ENCODE measurements at regions not wholly inside any gene's neighbourhood (a gene's known extent, or its start where the extent isn't known, plus 50 kb on each side); places are given as distances from the start of the nearest gene placed in this dataset.

GRCh38 chr5:101515721-101516120 lies 612.6 kb upstream of the ST8SIA4 start:
- Histone ChIP-seq H3K27ac (replicated peaks; ENCODE audit: low read length) (no peak overlapping the region), H3K4me2 (ENCODE audit: insufficient read depth, low read length, poor library complexity, severe bottlenecking) (no peak overlapping the region), H2AFZ (ENCODE audit: low read length) (no peak overlapping the region)

GRCh38 chr5:101505891-101506570 lies 602.9 kb upstream of the ST8SIA4 start:
- H3K23ac ChIP-seq (ENCODE audit: low read depth, low read length, poor library complexity) = no peak overlapping the region
- no peak overlapping the region for H3K4me3 ChIP-seq (ENCODE audit: low read length in 2 of 2)
- H3K79me1 ChIP-seq (ENCODE audit: low read depth, low read length) = no peaks in the 10 kb centered on the region
- peaks cover 0 to 10% of the 10 kb centered on the region in 2 donors for H3K9me3 ChIP-seq (replicated peaks in 1 of 2; ENCODE audit: control insufficient read depth in 2 of 2, insufficient read depth in 1 of 2, low read depth in 1 of 2, low read length in 2 of 2)
- H2BK15ac ChIP-seq (ENCODE audit: low read length) = no peak overlapping the region
- no peak for DNase-seq (ENCODE audit: low spot score)
- no peak overlapping the region for H4K8ac ChIP-seq (ENCODE audit: low read depth, low read length)
- no peak overlapping the region for H3K4me2 ChIP-seq (ENCODE audit: insufficient read depth, low read length, poor library complexity, severe bottlenecking)
- no peaks in the 10 kb centered on the region for H3K27me3 ChIP-seq (ENCODE audit: control insufficient read depth in 3 of 3, insufficient read depth in 3 of 3, low read depth in 1 of 3, low read length in 3 of 3)
- no peaks in the 10 kb centered on the region for H3K36me3 ChIP-seq (replicated peaks in 1 of 2; ENCODE audit: control insufficient read depth in 2 of 2, insufficient read depth in 2 of 2, low read length in 2 of 2)
- H4K91ac ChIP-seq (ENCODE audit: low read depth, low read length, poor library complexity) = no peak overlapping the region
- no peak overlapping the region for H2BK5ac ChIP-seq (ENCODE audit: low read length)
- no peak overlapping the region for H2AK5ac ChIP-seq (ENCODE audit: low read depth, low read length)
- no peaks in the 10 kb centered on the region for H3K4me1 ChIP-seq (ENCODE audit: control insufficient read depth in 2 of 2, insufficient read depth in 1 of 2, low read depth in 1 of 2, low read length in 2 of 2)
- no peak overlapping the region for H2AFZ ChIP-seq (ENCODE audit: low read length)
- whole genome bisulfite sequencing, 2 donors (ENCODE audit: extremely low coverage in 2 of 2, insufficient read length in 2 of 2, insufficient replicate concordance in 1 of 2) = no CpG with 5 or more reads among the region's 25 CpGs
- no peak overlapping the region for H3K4ac ChIP-seq (ENCODE audit: low read length)
- no peak overlapping the region for H2BK120ac ChIP-seq (ENCODE audit: low read depth, low read length)
- no peak overlapping the region for H2BK12ac ChIP-seq (ENCODE audit: low read length)
- no peak overlapping the region for H3K27ac ChIP-seq (replicated peaks; ENCODE audit: low read length)
- H3K18ac ChIP-seq (ENCODE audit: low read length) = no peak overlapping the region
- H3K9ac ChIP-seq (ENCODE audit: low read depth, low read length, poor library complexity) = no peak overlapping the region
- H3K14ac ChIP-seq (ENCODE audit: low read length) = no peak overlapping the region

More at GRCh38 chr5:101515721-101516120, 612.6 kb upstream of the ST8SIA4 start:
- Histone ChIP-seq H2BK5ac (ENCODE audit: low read length) (no peak overlapping the region), H3K4me3 (ENCODE audit: low read length in 2 of 2) (no peak overlapping the region), H3K36me3 (replicated peaks in 1 of 2; ENCODE audit: control insufficient read depth in 2 of 2, insufficient read depth in 2 of 2, low read length in 2 of 2) (no peaks in the 10 kb centered on the region), H3K18ac (ENCODE audit: low read length) (no peak overlapping the region), H3K79me1 (ENCODE audit: low read depth, low read length) (no peaks in the 10 kb centered on the region), H2BK120ac (ENCODE audit: low read depth, low read length) (no peak overlapping the region), H3K9me3 (replicated peaks in 1 of 2; ENCODE audit: control insufficient read depth in 2 of 2, insufficient read depth in 1 of 2, low read depth in 1 of 2, low read length in 2 of 2) (peaks cover 0 to 4% of the 10 kb centered on the region in 2 donors), H2BK12ac (ENCODE audit: low read length) (no peak overlapping the region), H3K14ac (ENCODE audit: low read length) (no peak overlapping the region), H2BK15ac (ENCODE audit: low read length) (no peak overlapping the region), H3K23ac (ENCODE audit: low read depth, low read length, poor library complexity) (no peak overlapping the region), H3K9ac (ENCODE audit: low read depth, low read length, poor library complexity) (no peak overlapping the region), H3K4me1 (ENCODE audit: control insufficient read depth in 2 of 2, insufficient read depth in 1 of 2, low read depth in 1 of 2, low read length in 2 of 2) (no peaks in the 10 kb centered on the region), H3K27me3 (ENCODE audit: control insufficient read depth in 3 of 3, insufficient read depth in 3 of 3, low read depth in 1 of 3, low read length in 3 of 3) (no peaks in the 10 kb centered on the region), H3K4ac (ENCODE audit: low read length) (no peak overlapping the region), H4K8ac (ENCODE audit: low read depth, low read length) (no peak overlapping the region), H4K91ac (ENCODE audit: low read depth, low read length, poor library complexity) (no peak overlapping the region), H2AK5ac (ENCODE audit: low read depth, low read length) (no peak overlapping the region)
- DNase-seq (ENCODE audit: low spot score) = no peak
- no CpG with 5 or more reads among the region's 2 CpGs for WGBS, 2 donors (ENCODE audit: extremely low coverage in 2 of 2, insufficient read length in 2 of 2, insufficient replicate concordance in 1 of 2)

GRCh38 chr5:101482931-101483330 lies 579.8 kb upstream of the ST8SIA4 start:
- Histone ChIP-seq H2BK12ac (ENCODE audit: low read length) (no peak overlapping the region), H3K4me2 (ENCODE audit: insufficient read depth, low read length, poor library complexity, severe bottlenecking) (no peak overlapping the region), H3K4ac (ENCODE audit: low read length) (no peak overlapping the region), H3K4me1 (ENCODE audit: control insufficient read depth in 2 of 2, insufficient read depth in 1 of 2, low read depth in 1 of 2, low read length in 2 of 2) (no peaks in the 10 kb centered on the region), H3K27me3 (ENCODE audit: control insufficient read depth in 3 of 3, insufficient read depth in 3 of 3, low read depth in 1 of 3, low read length in 3 of 3) (no peaks in the 10 kb centered on the region), H2AFZ (ENCODE audit: low read length) (no peak overlapping the region), H2BK120ac (ENCODE audit: low read depth, low read length) (no peak overlapping the region), H3K36me3 (replicated peaks in 1 of 2; ENCODE audit: control insufficient read depth in 2 of 2, insufficient read depth in 2 of 2, low read length in 2 of 2) (no peaks in the 10 kb centered on the region), H3K14ac (ENCODE audit: low read length) (no peak overlapping the region), H3K23ac (ENCODE audit: low read depth, low read length, poor library complexity) (no peak overlapping the region), H2AK5ac (ENCODE audit: low read depth, low read length) (no peak overlapping the region), H3K9ac (ENCODE audit: low read depth, low read length, poor library complexity) (no peak overlapping the region), H2BK5ac (ENCODE audit: low read length) (no peak overlapping the region), H3K79me1 (ENCODE audit: low read depth, low read length) (no peaks in the 10 kb centered on the region), H3K4me3 (ENCODE audit: low read length in 2 of 2) (no peak overlapping the region), H2BK15ac (ENCODE audit: low read length) (no peak overlapping the region), H3K27ac (replicated peaks; ENCODE audit: low read length) (no peak overlapping the region), H3K9me3 (replicated peaks in 1 of 2; ENCODE audit: control insufficient read depth in 2 of 2, insufficient read depth in 1 of 2, low read depth in 1 of 2, low read length in 2 of 2) (no peaks in the 10 kb centered on the region), H3K18ac (ENCODE audit: low read length) (peak overlapping the region; percentile 38), H4K91ac (ENCODE audit: low read depth, low read length, poor library complexity) (no peak overlapping the region), H4K8ac (ENCODE audit: low read depth, low read length) (no peak overlapping the region)
- WGBS, 2 donors (ENCODE audit: extremely low coverage in 2 of 2, insufficient read length in 2 of 2, insufficient replicate concordance in 1 of 2) = no CpG with 5 or more reads among the region's 3 CpGs
- no peak for DNase-seq (ENCODE audit: low spot score)

- no peak for DNase-seq (ENCODE audit: low spot score)
- H4K91ac ChIP-seq (ENCODE audit: low read depth, low read length, poor library complexity) = no peak overlapping the region
- no peak overlapping the region for H2AK5ac ChIP-seq (ENCODE audit: low read depth, low read length)
- no peak overlapping the region for H2AFZ ChIP-seq (ENCODE audit: low read length)
- H3K4me2 ChIP-seq (ENCODE audit: insufficient read depth, low read length, poor library complexity, severe bottlenecking) = no peak overlapping the region
- H4K8ac ChIP-seq (ENCODE audit: low read depth, low read length) = no peak overlapping the region
- H3K27me3 ChIP-seq (ENCODE audit: control insufficient read depth in 3 of 3, insufficient read depth in 3 of 3, low read depth in 1 of 3, low read length in 3 of 3) = no peaks in the 10 kb centered on the region
- H3K79me1 ChIP-seq (ENCODE audit: low read depth, low read length) = no peaks in the 10 kb centered on the region
- no peak overlapping the region for H2BK12ac ChIP-seq (ENCODE audit: low read length)
- H3K4ac ChIP-seq (ENCODE audit: low read length) = no peak overlapping the region
- H3K18ac ChIP-seq (ENCODE audit: low read length) = no peak overlapping the region
- no peak overlapping the region for H3K14ac ChIP-seq (ENCODE audit: low read length)
- H3K9me3 ChIP-seq (replicated peaks in 1 of 2; ENCODE audit: control insufficient read depth in 2 of 2, insufficient read depth in 1 of 2, low read depth in 1 of 2, low read length in 2 of 2) = no peaks in the 10 kb centered on the region
- no peak overlapping the region for H3K4me3 ChIP-seq (ENCODE audit: low read length in 2 of 2)
- no peak overlapping the region for H3K27ac ChIP-seq (replicated peaks; ENCODE audit: low read length)
- H2BK5ac ChIP-seq (ENCODE audit: low read length) = no peak overlapping the region
- no peaks in the 10 kb centered on the region for H3K36me3 ChIP-seq (replicated peaks in 1 of 2; ENCODE audit: control insufficient read depth in 2 of 2, insufficient read depth in 2 of 2, low read length in 2 of 2)
- no peak overlapping the region for H2BK120ac ChIP-seq (ENCODE audit: low read depth, low read length)
- no peaks in the 10 kb centered on the region for H3K4me1 ChIP-seq (ENCODE audit: control insufficient read depth in 2 of 2, insufficient read depth in 1 of 2, low read depth in 1 of 2, low read length in 2 of 2)
- H2BK15ac ChIP-seq (ENCODE audit: low read length) = no peak overlapping the region
- WGBS, 2 donors (ENCODE audit: extremely low coverage in 2 of 2, insufficient read length in 2 of 2, insufficient replicate concordance in 1 of 2) = no CpG with 5 or more reads among the region's 1 CpG
- H3K9ac ChIP-seq (ENCODE audit: low read depth, low read length, poor library complexity) = no peak overlapping the region
- H3K23ac ChIP-seq (ENCODE audit: low read depth, low read length, poor library complexity) = no peak overlapping the region
Measured at GRCh38 chr5:101473483-101473882, 570.4 kb upstream of the ST8SIA4 start.
